ENCODE measurements at regions not wholly inside any gene's neighbourhood (a gene's known extent, or its start where the extent isn't known, plus 50 kb on each side); places are given as distances from the start of the nearest gene placed in this dataset.

DNA sequence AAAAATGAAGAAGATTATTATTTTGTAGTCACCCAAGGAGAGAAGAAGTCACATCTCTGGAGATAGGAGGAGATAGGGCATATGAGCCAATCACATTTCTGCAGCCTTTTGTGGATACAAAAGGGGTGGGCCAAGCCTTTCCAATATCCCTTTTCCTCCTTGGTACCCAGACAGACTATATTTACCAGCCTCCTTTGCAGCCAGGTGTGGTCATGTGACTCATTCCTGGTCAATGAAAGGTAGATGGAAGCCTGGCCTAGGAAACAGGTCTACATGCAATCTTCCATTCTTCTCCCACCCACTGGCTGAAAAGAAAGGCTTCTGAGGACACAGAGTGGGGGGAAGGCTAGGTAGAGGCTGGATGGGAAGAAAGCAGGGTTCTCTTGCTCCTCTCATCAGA is 58.1 kb upstream of the ERG start:
- DNase-seq (ENCODE audit: low read depth, low spot score): no peak

DNA sequence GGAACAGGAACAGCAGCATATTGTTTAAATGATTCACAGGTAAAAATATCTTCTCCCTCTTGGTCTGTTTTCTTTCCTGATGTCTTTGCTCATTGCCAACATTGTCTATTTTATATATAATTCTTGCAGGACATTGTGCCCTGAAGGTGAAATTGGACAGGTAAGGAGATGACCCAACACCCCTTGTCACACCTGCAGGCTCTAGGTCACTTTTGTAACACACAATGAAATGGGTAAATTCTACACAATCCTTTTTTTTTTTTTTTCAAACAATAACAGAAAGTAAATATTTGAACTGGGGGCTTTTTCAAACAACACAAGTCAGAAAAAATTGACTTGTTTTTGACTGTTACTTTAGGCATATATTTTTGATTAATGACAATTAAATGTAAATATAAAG is 62.9 kb upstream of the ERG start:
- no peak for DNase-seq (ENCODE audit: low read depth, low spot score)

GRCh38 chr21:38561613-38562581 is 63.6 kb upstream of the ERG start:
- no peak for DNase-seq (ENCODE audit: low read depth, low spot score)

- peak; percentile 73 for DNase-seq (ENCODE audit: low read depth, low spot score)
These were observed 69.2 kb upstream of the ERG start for GRCh38 chr21:38567335-38567969.

DNA sequence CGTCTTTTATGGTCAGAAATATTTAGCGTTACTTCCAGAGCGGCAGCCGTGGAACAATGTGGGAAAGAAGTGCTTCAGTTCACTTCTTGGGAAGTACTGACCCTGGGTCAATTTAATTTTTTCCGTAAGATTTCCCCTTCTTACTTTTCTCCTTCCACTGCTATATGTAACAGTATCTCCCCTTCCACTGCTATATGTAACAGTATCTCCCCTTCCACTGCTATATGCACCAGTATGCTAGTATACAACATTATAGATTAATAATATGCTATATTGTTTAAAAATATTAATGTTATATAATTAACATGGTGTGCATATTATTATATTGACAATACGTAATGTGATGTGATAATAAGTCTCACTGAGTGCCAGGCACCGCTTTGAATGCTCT is 69.7 kb upstream of the ERG start:
- DNase-seq (ENCODE audit: low read depth, low spot score): no peak

DNA sequence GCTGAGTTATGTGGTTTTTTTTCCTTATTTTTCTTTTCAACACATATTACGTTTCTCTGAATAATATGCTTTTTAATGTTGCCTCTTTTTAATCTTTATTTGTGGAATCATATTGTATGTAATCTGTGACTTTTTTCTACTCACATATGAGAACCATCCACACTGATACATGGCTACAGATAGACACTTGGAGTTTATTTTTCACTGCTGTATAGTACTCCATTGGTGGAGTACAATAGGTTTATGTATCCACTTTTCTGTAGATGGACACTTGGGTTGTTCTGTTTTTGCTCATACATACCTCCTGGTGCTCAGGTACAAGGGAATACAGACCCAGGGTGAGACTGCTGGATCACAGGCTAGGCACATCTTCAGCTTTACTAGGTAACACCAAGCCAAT is 71.5 kb upstream of the ERG start:
- DNase-seq (ENCODE audit: low read depth, low spot score): no peak

- DNase-seq (ENCODE audit: low read depth, low spot score): no peak
These were observed 72.3 kb upstream of the ERG start for GRCh38 chr21:38570596-38570995.

- DNase-seq (ENCODE audit: low read depth, low spot score): no peak
These were observed 76.8 kb upstream of the ERG start for GRCh38 chr21:38574895-38575575.

GRCh38 chr21:38577887-38578286 is 79.6 kb upstream of the ERG start:
- DNase-seq (ENCODE audit: low read depth, low spot score): no peak

- DNase-seq (ENCODE audit: low read depth, low spot score): no peak
These were observed 92.4 kb upstream of the ERG start for GRCh38 chr21:38590449-38591217.

- no peak for DNase-seq (ENCODE audit: low read depth, low spot score)
These were observed 92.9 kb upstream of the ERG start for GRCh38 chr21:38591218-38591537.

GRCh38 chr21:38596264-38597042 is 98.2 kb upstream of the ERG start:
- DNase-seq (ENCODE audit: low read depth, low spot score): peak; percentile 28

GRCh38 chr21:38597421-38597820 is 99.1 kb upstream of the ERG start:
- no peak for DNase-seq (ENCODE audit: low read depth, low spot score)

GRCh38 chr21:38598413-38598812 is 100.1 kb upstream of the ERG start:
- no peak for DNase-seq (ENCODE audit: low read depth, low spot score)

DNA sequence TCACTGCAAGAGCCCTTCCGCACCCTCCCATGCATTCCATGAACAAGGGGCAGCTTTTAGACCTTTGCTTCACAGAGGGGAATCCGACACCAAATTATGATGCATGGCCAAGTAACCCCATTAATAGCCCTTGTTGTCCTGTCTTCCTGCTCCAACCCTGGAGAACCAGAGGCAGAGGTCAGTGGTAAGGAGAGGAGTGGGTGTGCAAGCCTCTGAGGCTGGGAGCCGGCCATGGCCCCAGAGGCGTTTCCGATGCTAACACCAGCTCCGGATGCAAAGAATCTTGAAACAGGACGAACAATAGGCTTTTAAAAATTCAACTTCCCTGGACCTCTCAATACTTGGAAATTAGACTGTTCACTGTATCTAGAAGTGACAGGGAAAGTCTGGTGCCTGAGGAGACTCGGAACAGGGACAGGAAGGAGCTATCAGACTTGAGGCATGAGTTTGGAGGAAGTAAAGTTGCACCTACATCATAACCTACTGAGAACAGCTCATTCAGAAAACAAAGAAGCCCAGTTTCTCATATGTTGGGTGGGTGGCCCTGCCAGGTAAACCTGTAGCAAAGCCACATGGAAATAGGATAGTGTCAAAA is 101.2 kb upstream of the ERG start:
- DNase-seq (ENCODE audit: low read depth, low spot score): no peak

DNA sequence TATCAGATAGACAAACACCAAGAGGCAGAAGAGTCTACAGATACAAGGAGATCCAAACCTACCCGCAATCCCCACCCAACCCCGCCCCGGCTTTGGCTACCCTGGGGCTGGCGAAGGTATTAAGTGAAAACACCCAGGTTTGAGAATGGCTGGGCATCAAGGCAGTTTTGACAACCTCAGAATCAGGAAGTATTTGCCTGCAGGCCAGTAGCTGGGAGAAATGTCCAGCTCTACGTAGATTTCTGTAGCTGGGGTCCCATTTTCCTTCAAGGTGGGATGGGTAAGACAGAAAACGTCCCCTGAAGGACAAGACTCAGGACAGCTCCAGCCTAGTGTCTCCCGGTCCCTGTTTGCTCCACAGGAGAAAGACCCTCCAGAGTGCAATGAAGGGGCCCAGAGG is 101.8 kb upstream of the ERG start:
- no peak for DNase-seq (ENCODE audit: low read depth, low spot score)

DNA sequence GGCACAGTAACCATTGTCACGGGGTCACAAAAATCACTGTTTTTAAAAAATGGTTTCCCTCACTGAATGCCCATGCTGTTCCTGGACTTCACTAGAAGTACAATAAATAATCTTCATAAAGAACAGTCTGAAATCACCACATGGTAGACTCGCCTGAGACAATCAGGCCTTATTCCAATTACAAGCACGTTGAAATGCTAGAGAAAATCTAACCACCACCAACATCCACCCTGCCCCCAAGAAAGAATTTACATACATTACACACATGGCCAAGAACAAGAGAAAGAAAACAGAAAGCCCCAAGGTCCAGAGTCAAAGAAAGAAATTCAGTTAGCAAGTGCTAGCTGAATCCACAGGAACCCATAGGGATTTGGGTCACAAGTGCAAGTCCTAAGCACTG is 107.0 kb upstream of the ERG start:
- no peak for DNase-seq (ENCODE audit: low read depth, low spot score)

DNA sequence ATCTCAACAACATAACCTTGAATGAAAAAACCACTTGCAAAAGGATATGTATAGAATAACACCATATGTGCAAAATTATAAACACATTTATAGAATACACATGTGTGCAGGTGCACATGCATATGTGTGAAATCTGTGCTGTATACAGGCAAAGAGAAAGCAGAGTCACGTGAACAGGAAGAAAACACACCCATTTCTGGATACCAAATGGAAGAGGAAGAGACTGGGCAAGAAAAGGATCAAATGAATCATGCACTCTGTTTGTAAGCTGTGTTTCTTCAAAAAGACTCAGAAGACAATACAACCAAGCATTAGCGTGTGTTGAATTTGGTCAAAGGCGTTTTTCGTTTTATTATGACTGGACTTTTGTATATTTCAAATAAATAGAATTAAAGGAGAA is 111.3 kb upstream of the ERG start:
- DNase-seq (ENCODE audit: low read depth, low spot score): no peak

GRCh38 chr21:38610623-38611251 is 112.5 kb upstream of the ERG start:
- DNase-seq (ENCODE audit: low read depth, low spot score): no peak

DNA sequence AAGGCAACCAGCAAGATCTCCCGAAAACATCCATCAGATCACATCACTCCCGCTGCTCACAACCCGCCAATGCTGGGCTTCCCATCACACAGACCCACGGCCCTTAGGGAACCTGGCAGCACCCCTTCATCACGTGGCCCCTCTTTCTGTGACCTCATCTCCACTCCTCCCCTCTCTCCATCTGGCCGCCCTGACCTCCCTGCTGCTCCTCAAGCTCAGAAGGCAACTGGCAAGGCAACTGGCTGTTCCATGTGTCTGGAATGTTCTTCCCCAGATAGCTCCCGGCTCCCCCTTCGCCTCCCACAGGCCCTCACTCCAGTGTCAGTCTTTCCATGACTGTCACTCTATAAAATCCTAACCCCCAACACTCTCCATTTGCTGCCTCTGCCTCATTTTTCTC is 113.0 kb upstream of the ERG start:
- no peak for DNase-seq (ENCODE audit: low read depth, low spot score)

All from astrocyte of the hippocampus (primary cell).